ENCODE measurements at regions not wholly inside any gene's neighbourhood (a gene's known extent, or its start where the extent isn't known, plus 50 kb on each side); places are given as distances from the start of the nearest gene placed in this dataset.
"Not testable (repeated sequence)": the region's sequence is repeated elsewhere in the genome, so short reads cannot be mapped to it uniquely, and the experiment has no call there.

DNA sequence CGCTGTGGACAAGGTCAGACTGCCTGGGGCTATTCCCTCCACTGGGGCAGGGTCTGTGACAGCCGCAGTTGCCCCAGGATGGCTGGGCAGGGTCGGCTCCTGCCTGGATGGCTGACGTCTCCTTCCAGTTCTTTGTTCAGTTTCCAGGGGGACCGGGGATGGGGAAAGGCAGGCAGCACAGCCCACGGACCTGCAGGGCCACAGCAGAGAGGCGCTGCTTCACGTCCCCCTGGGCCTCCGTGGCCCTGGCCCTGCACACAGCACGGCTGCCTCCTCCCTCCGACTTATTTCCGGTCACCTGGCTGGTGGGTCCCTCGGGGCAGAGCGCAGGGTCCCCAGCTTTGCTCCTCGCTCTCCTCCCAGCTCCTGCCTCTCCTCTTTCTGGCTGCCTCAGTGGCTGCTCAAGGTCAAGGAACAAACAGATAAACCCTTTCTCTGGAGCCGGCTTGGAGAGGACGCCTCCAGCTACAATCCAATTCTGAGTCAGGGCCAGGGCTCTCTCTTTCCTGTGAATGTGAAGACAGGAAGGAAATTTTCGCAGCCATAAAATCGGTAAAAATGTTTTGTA, 169.7 kb downstream of the C9orf50 start:
- no peaks in the 10 kb centered on the region for H3K36me3 ChIP-seq
- intact Hi-C loops (cut with DNase I): no loop called here
- WGBS, 2 donors: 68 to 71% methylated on average over 19 of the region's 19 CpGs
- peak in 2 of 4 donors; percentile 22 to 27 for ATAC-seq
- TF ChIP-seq, protein P1, sequence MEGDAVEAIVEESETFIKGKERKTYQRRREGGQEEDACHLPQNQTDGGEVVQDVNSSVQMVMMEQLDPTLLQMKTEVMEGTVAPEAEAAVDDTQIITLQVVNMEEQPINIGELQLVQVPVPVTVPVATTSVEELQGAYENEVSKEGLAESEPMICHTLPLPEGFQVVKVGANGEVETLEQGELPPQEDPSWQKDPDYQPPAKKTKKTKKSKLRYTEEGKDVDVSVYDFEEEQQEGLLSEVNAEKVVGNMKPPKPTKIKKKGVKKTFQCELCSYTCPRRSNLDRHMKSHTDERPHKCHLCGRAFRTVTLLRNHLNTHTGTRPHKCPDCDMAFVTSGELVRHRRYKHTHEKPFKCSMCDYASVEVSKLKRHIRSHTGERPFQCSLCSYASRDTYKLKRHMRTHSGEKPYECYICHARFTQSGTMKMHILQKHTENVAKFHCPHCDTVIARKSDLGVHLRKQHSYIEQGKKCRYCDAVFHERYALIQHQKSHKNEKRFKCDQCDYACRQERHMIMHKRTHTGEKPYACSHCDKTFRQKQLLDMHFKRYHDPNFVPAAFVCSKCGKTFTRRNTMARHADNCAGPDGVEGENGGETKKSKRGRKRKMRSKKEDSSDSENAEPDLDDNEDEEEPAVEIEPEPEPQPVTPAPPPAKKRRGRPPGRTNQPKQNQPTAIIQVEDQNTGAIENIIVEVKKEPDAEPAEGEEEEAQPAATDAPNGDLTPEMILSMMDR (IDR thresholded peaks at IDR 0.05): no peak
- H3K4me1 ChIP-seq: no peaks in the 10 kb centered on the region
- no peak for DNase-seq
- no peak overlapping the region for H3K4me3 ChIP-seq
- no peaks in the 10 kb centered on the region for H3K9me3 ChIP-seq
- H3K27me3 ChIP-seq: no peaks in the 10 kb centered on the region
- H3K27ac ChIP-seq: peak overlapping the region in 1 of 4 donors; percentile 23
- FAIRE-seq: no peak

DNA sequence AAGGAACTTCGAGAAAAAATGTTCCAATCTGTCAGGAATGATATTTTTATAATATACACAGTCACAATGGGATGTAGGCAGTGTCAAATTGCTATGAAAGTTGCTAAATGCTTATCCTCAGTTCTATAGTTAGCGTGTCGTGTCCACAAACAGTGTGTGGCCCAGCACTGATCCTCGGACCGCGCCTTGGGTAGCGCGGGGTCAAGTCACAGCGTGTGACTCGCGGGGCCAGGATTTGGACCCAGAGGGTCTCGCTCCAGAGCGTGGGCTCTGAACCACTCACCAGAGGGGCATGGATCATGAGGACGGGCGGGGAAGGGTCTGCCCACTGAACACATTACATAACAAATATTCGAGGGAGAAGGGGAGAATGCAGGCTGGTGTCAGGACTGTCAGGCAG, 171.8 kb downstream of the C9orf50 start:
- H3K9me3 ChIP-seq: no peaks in the 10 kb centered on the region
- WGBS, 2 donors: 89% methylated on average over 16 of the region's 16 CpGs
- TF ChIP-seq, protein P1 (IDR thresholded peaks at IDR 0.05): no peak
- ATAC-seq (no peak), DNase-seq (no peak), FAIRE-seq (no peak)
- no peaks in the 10 kb centered on the region for H3K4me1 ChIP-seq
- H3K36me3 ChIP-seq: no peaks in the 10 kb centered on the region
- intact Hi-C loops (cut with DNase I): no loop called here
- no peak overlapping the region for H3K27ac ChIP-seq
- no peak overlapping the region for H3K4me3 ChIP-seq
- H3K27me3 ChIP-seq: no peaks in the 10 kb centered on the region

DNA sequence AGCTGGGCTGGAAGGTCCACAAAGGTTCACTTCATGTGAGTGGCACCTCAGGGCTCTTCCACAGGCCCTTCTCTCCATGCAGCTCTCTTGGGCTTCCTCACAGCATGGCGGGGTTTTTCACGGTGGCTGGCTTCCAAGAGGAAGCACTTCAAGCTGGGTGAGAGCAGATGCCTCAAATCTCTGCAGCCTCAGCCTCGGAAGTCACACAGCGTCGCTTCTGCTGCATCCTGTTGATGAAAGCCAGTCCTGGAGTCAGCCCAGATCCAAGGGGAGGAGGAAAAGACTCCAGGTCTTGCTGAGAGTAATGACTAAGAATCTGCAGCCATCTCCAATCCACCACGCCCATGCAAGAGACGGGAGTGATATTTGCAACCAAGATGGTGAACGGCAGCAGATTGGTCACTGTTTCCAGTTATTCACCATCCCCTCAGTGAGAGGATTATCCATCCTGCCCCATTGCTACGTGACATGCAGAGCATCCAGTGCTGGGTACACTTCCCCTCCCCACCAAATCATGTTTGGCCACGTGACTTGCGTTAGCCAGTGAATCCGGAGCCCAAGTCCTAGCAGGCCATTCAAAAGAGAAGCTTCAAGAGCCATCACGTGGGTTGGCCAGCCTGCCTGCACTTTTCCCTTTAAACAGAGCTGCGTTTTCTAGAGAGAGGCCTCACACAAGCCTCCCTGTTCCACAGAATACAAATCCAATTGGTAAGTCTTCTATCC, 173.9 kb downstream of the C9orf50 start:
- no peak for FAIRE-seq
- H3K36me3 ChIP-seq: no peaks in the 10 kb centered on the region
- 90 to 91% methylated on average over 14 of the region's 14 CpGs for WGBS, 2 donors
- intact Hi-C loops (cut with DNase I): no loop called here
- H3K9me3 ChIP-seq: no peaks in the 10 kb centered on the region
- TF ChIP-seq, protein P1 (IDR thresholded peaks at IDR 0.05): no peak
- H3K4me1 ChIP-seq: peaks cover 4 to 9% (median 9%) of the 10 kb centered on the region in 3 donors
- ATAC-seq: no peak
- DNase-seq: no peak
- no peak overlapping the region for H3K4me3 ChIP-seq
- no peaks in the 10 kb centered on the region for H3K27me3 ChIP-seq
- no peak overlapping the region for H3K27ac ChIP-seq

DNA sequence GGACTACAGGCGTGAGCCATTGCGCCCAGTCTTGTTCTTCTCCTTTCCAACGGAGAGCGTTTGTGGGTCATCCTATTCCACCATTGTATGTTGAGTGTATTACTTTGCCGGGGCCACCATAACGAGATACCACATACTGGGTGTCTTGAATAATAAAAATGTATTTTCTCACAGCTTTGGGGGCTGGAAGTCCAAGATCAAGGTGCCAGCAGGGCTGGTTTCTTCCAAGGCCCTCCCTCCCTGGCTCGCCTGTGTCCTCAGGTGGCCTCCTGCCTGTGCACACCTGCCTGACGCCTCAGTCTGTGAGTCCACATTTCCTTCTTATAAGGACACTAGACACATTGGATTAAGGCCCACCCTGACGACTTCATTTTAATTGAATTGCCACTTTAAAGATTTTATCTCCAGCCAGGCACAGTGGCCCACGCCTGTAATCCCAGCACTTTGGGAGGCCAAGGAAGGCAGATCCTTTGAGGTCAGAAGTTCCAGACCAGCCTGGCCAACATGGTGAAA, 175.1 kb downstream of the C9orf50 start:
- intact Hi-C loops (cut with DNase I): no loop called here

DNA sequence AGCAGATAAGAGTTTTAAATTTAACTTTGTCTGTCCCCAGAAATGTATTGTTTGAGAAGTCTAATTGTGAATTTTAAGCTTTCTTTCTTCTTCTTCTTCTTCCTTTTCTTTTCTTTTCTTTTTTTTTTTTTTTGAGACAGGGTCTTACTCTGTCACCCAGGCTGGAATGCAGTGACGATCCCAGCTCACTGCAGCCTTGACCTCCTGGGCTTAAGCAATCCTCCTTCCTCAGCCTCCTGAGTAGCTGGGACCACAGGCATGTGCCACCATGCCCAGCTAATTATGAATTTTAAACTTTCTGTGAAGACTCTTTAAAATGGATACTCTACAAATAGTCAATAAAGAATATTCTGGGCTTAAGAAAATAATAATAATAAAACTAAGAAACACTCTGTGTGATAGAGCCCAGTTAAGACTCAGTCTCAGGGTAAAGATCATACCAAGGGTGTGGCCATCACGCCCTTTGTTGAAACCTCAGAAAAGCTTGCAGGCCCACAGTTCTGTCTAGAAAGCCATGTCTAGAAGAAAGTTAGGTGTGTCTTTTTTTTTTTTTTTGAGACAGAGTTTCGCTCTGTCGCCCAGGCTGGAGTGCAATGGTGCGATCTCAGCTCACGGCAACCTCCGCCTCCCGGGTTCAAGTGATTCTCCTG, 177.3 kb downstream of the C9orf50 start:
- ATAC-seq; H3K36me3 ChIP-seq; H3K27me3 ChIP-seq; FAIRE-seq; intact Hi-C loops (cut with DNase I); H3K27ac ChIP-seq; DNase-seq; H3K4me3 ChIP-seq; H3K9me3 ChIP-seq; H3K4me1 ChIP-seq: not testable (repeated sequence)
- WGBS, 2 donors: 91% methylated on average over 8 of the region's 8 CpGs

More for the DNA sequence above, 175.1 kb downstream of the C9orf50 start:
- DNase-seq: no peak
- Histone ChIP-seq H3K4me3 (no peak overlapping the region), H3K36me3 (no peaks in the 10 kb centered on the region), H3K9me3 (no peaks in the 10 kb centered on the region), H3K27me3 (no peaks in the 10 kb centered on the region), H3K4me1 (peaks cover 4 to 9% (median 9%) of the 10 kb centered on the region in 3 donors), H3K27ac (no peak overlapping the region)
- TF ChIP-seq, protein P1 (IDR thresholded peaks at IDR 0.05): no peak
- no peak for FAIRE-seq
- ATAC-seq: no peak
- 87 to 90% methylated on average over 10 of the region's 10 CpGs for WGBS, 2 donors
